Astrocyte (in vitro differentiated cells and primary cell): ENCODE measurements at regions not wholly inside any gene's neighbourhood (a gene's known extent, or its start where the extent isn't known, plus 50 kb on each side); places are given as distances from the start of the nearest gene placed in this dataset.

ENCODE experiments used
- CTCF ChIP-seq: IDR thresholded peaks from 2 replicates; pipeline ENCODE4 v1.5.1; 2011; ENCODE audit warnings: low read depth, mild to moderate bottlenecking, inconsistent platforms, low read length, moderate library complexity; ENCODE audit not compliant: insufficient read depth
- EZH2 ChIP-seq: IDR thresholded peaks from 2 replicates; pipeline ENCODE4 v1.6.1; 2012; ENCODE audit warnings: mild to moderate bottlenecking, low read length, inconsistent platforms; ENCODE audit not compliant: insufficient read depth

GRCh38 chr10:44466236-44466635 lies 81.3 kb upstream of the CXCL12 start:
- TF ChIP-seq CTCF (no peak), EZH2 (no peak)
